T1000 (cell line): ENCODE measurements at regions not wholly inside any gene's neighbourhood (a gene's known extent, or its start where the extent isn't known, plus 50 kb on each side); places are given as distances from the start of the nearest gene placed in this dataset.
"Not testable (repeated sequence)": the region's sequence is repeated elsewhere in the genome, so short reads cannot be mapped to it uniquely, and the experiment has no call there.

Experiments used
- DNase-seq: peaks from one replicate; lab custom pipeline; 2025; ENCODE audit warnings: mixed read lengths; lab: John Stamatoyannopoulos, UW

- no peak for DNase-seq
These were observed 938.5 kb downstream of the TRHDE start for GRCh38 chr12:73210548-73211204.

DNA sequence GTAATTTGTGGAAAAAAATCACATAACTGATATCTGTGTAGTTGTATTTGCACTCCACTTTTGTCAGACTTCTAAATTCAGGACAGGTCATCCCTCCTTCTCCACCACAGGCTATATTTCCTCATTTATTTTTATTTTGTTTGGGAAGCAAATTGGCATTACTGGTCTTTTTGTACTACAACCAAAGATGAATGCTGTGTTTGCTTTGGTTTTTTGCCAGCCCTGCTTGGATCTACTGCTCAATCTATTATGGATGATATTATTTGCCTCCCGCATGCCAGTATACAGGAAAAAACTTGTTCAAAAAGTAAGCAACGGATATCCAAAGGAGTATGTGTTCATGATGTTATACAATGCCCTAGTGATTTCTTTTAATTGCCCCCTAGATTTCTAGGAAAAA, 948.8 kb downstream of the TRHDE start:
- no peak for DNase-seq

- no peak for DNase-seq
These were observed 949.2 kb downstream of the TRHDE start for GRCh38 chr12:73221398-73221797.

DNA sequence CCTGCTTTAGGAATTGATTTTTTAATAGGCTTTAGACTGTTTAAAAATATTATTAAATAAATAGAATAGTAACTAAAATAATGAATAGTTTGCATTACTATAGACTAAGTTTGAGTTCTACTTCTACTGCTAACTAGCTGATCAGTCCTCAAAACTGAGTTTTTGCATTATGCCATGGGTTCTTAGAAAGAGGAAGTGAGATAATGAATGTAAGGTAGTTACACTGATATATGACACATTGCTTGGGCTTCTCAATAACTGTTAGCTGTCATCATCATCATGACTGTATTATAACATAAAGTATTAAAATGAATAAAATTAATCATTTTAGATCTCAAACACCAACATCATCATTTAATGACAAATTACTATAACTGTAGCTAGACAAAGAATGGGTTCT, 949.7 kb downstream of the TRHDE start:
- DNase-seq: no peak

DNA sequence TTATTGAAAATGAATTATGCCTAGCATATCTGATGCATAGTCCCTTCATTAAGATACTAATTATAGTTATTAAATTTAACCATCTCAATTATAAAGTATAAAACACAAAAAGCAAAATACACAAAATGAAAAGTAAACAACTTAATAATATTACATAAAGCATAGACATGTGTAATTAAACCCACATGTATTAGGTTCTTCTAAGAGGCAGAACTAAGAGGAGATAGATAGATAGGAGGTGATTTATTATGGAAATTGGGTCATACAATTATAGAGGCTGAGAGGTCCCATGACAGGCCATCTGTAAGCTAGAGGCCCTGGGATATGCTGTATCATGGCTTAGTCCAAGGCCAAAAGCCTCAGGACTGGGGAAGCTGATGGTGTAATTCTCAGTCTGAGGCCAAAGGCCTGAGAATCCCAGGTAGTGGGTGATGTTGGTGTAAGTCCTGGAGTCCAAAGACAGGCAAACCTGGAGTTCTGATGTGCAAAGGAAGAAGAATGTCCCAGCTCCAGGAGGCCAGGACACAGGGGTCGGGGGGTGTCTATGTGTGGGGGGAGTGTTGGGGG, 953.3 kb downstream of the TRHDE start:
- no peak for DNase-seq

DNA sequence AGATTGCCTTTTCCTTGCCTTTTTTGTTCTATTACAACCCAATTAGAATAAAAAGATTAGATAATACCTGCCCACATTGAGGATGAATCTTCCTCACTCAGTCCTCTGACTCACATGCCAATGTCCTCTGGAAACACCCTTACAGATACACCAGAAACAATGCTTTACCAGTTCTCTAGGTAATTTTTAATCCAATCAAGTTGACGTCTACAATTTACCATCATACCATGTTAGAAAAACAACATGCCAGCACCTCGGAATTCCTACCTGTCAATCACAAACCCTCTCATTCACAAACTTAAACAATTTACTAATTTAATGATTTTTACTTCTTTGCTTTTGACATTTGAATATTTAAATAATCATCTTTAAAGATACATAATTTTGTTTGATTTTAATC, 953.8 kb downstream of the TRHDE start:
- DNase-seq: no peak

- DNase-seq: no peak
These were observed 954.4 kb downstream of the TRHDE start for GRCh38 chr12:73226593-73226992.

DNA sequence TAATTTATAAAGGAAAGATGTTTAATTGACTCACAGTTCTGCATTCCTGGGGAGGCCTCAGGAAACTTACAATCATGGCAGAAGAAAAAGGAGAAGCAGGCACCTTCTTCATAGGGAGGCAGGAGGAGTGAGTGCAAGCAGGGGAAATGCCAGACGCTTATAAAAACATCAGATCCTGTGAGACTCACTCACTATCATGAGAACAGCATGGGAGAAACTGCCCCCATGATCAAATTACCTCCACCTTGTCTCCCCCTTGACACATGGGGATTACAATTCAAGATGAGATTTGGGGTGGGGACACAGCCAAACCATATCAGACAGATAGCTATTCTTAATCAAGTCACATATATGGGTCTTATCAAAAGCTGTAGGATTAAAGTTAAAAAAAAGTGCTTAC, 956.7 kb downstream of the TRHDE start:
- not testable (repeated sequence) for DNase-seq

DNA sequence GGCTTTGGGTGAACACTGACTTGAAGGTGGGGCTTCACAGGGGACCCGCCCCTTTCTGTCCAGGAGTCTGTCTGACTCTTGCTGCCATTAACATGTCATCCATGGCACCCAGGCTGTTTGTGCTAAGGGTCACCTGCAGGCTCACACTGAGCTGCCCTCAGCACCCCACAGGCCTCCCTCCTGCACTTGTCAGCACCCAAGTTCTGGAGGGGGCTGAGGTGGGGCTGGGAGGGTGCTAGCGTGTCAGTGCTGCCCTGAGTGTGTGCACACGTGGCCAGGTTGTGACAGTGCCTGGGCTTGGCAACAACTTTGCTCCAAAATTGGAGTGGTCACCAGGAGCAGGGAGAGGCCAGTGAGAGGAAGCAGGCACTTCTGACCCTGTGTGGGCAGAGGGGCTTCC, 963.2 kb downstream of the TRHDE start:
- no peak for DNase-seq

DNA sequence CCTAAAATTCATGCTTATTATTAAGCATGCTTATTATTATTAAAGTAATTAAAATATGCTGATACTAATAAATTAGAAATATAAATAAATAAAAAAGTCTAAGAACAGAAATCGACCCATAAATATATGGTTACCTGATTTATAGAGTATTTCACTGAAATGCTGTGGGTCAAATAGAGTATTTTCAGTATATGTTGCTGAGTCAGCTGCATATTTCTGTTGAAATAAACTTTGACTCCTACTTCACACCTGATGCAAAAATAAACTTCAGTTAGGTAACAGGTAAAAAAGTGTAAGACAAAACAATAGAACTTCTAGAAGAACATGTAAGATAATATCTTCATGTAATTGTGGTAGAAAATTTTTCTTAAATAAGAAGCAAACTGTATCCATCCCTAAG, 967.9 kb downstream of the TRHDE start:
- no peak for DNase-seq

DNA sequence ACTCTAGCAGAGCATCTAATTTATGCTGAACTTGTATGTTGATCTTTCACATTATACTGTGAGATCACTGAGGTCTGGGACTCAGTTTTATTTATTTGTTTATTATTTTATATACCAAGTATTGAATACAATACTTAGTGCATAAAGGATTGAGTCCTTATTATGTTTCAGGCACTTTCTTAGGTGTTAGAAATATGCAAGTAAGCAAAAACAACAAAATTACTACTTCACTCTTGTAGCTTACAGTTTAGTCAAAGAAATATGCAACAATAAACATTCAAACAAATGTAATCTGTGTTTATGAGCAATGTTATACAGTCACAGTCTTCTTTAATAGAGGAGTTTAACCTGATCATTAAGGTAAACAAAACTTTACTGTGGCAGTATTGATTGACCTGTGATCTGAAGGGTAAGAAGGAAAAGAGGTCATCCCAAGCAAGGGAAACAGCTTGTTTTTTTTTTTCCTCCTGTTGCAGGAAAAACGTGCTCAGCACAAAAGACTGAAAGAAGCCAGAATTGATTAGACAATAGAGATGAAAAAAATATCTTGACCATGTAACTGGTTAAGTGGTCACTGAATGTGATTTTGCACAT, 990.7 kb downstream of the TRHDE start:
- no peak for DNase-seq

DNA sequence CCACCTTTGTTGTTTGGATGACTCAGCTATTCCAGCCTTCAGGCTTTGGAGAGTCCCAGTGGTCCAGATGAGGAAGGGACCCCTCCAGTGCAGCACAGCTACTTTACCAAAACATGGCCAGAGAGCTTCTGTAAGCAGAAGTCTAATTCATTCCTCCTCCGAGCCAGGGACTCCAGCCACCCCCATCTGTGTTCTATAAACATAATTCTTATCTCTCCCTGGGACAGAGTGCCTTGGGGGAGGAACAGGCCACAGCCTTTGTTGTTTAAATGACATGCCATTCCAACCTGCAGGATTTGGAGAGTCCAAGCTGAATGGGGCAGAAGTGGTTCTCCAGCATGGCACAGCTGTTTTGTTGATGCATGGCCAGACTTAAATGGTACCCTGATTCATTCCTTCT, 994.0 kb downstream of the TRHDE start:
- no peak for DNase-seq

- no peak for DNase-seq
These were observed 1002.8 kb downstream of the TRHDE start for GRCh38 chr12:73274976-73275375.

DNA sequence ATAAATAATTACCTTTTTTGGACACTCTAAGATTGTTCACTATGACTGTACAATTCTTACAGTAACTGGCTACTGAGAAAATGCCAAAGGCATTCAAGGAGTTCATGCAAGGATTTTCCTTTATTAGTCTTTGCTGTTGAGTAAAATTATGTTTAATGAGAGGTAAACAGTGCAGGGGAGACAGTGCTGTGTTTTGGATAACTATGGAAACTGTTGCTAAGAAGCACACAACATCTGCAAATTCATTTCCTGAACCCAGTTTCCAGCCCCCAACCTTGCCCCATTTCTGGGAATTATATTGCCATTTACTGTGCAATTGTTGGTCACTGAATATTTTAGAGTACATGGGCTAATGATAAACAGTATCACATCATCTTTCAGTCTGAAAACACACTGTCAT, 1005.8 kb downstream of the TRHDE start:
- no peak for DNase-seq

DNA sequence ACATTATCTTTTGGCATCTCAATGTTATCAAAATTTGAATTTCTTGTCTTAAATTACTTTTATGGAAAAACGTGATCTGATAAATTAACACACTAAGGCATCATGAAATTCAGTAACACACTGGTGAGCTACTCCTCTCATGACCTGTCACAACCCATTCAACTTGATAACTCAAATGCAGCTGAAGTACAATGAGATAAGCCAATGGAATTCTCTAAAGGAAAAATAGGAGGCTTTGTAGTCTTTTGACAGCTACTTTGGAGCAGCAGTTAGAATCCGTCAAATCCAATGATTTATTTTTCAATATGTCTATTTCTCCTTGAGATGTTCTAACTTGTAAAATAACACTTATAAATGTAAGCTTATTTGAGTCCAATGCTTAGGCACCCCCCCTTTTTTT, 1029.4 kb downstream of the TRHDE start:
- DNase-seq: no peak

DNA sequence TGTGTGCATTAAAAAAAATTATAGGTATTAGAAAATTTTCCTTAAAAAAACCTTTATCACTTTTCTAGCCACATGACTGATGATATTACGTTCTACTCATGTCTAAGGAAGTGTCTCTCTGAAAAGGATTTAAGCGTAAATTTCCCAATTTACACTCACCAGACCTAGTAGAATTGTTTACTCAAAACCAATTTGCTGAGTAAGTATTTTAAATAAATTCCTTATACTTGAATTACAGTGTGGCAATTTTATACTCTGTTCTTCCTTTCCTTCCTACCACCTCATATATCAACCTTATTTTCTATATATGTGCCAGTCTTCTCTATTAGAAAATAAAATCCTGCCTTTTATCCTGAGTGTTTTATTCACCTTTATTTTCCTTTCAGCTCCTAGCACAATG, 1035.1 kb downstream of the TRHDE start:
- DNase-seq: no peak

DNA sequence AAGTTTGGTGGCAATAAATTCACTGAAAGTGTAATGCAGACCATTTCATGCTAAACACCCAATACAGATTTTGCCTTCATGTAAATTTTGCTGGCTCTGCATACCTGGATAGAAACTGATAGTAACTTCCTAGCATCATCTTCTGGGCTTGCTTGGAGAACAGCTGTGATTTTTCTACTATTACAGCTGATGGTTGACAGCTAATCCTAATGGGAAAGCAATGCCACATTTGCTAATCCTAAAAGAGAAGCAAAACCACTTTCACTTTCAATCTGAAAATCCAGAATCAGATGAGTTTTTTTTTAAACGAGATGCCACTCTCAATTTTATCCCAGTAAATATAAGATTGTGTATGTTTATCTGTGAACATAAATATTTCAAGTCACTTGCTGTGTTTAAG, 1035.9 kb downstream of the TRHDE start:
- no peak for DNase-seq

DNA sequence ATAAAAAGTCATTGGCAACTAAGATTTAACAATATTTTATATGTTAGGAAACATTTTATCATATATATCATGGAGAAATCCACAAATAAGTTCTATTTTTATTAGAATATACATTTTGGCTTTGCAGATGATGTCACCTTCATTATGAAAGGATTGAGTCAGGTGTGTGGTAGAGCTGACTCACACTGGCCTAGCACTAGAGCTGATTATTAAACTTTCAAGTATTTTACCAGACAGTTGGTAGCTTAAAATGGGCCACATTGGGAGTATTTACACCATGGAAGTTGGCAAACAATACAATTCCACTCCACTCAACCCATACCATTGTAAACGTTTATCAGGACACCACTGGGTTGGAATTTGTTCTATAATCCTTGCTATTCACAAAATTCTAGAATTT, 1036.6 kb downstream of the TRHDE start:
- no peak for DNase-seq

- no peak for DNase-seq
These were observed 1049.1 kb downstream of the TRHDE start for GRCh38 chr12:73321319-73321718.

GRCh38 chr12:73321776-73322175, 1049.6 kb downstream of the TRHDE start:
- no peak for DNase-seq

DNA sequence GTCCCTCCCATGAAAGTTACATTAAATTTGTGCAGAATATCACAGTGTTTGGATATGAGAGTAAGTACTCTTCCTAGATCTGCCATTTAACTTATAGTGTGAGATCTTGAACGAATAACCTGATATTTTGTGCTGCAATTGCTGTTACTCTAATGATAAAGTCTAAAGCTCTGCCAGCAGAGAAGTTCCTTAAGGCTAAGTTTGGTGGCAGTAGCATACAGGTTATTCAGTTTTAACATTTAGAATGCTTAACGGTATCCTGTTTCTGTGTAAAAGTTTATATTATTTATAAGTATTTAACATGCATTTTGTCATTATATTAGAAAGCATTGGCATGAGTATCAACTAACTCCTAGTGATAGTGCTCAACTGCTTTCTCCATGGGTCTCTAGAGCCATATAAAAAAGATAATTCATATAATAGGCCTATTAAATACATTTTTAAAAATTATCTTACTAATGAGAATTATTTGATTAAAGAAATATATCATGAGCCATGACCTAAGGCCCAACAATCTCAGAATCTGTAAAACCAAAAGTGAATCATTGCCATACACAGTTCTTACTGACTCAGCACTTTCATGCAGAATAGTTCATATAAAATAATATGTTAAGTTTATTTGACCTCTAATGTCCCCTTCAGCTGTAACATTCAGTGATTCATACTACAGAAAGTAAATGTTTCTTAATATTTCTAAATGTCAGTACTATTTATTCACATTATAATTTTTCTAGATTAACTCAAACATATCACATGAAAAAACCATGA, 1058.6 kb downstream of the TRHDE start:
- DNase-seq: no peak

DNA sequence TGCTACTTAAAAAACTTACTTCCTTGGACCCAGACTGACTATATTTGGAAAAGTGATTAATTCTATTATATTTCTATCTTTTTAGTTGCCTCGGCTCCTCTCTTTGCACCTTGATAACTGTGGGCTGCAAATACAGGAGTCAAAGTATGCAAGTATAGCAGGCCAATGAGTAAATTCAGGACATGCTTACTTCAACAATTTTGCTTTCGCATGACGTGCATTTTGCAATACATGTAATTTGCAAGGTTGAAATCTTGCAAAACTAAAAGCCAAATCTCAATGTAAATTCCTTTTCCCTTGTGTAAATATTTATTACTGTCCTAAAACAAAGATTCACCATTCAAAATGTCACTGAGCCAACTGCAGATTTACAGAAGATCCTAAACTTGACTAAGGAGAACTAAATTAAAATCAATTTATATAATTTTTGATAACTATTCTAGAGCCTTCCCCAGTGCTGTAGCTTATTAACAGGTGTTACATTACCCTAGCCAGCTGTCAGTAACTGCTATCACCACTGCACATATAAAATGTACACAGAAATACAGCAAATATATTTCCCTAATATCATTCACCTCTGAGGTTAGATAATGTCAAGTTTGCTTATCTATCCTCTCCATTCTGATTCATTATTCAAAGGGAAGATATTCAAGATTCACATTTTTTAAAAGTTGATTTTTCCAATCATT, 1069.5 kb downstream of the TRHDE start:
- DNase-seq: no peak

DNA sequence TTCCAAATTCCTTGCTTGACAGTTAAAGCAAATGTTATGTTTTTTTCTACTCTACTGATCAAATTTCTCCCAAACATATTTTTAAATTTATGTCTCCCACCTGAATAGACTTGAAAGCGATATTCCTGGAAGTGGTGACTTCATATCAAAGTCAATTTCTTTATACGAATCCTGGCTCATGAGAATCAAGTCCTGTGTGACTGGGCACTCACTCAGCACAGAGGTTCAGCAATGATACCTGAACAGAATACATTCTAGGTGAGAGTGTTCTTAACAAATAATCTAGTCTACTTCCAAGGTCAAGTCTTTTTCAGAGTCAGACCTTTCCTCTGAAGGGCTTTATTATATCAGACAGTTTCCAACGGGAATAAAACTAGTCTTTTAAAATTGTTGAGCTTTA, 1070.6 kb downstream of the TRHDE start:
- no peak for DNase-seq
